HEK293 (cell line): ENCODE measurements at regions not wholly inside any gene's neighbourhood (a gene's known extent, or its start where the extent isn't known, plus 50 kb on each side); places are given as distances from the start of the nearest gene placed in this dataset.

Source experiments
- SP2 ChIP-seq: fragments of 450-650 bp; formaldehyde crosslinking; IDR thresholded peaks from 2 replicates; pipeline ENCODE4 v1.5.1; 2016; ENCODE audit warnings: missing biosample characterization, missing genetic modification characterization
- ZNF202 ChIP-seq: fragments of 450-650 bp; formaldehyde crosslinking; IDR thresholded peaks from 2 replicates; pipeline ENCODE4 v1.5.1; 2016; ENCODE audit warnings: missing biosample characterization, missing genetic modification characterization, borderline replicate concordance
- TF ChIP-seq, protein P1 (sequence below): fragments of 450-650 bp; formaldehyde crosslinking; IDR thresholded peaks from 2 replicates; pipeline ENCODE4 v1.5.1; 2016; ENCODE audit warnings: missing biosample characterization, missing genetic modification characterization, borderline replicate concordance
- TF ChIP-seq, protein P2 (sequence below): fragments of 450-650 bp; IDR thresholded peaks from 2 replicates; pipeline ENCODE4 v1.5.1; 2018; ENCODE audit warnings: missing biosample characterization, mild to moderate bottlenecking, missing genetic modification characterization
- TF ChIP-seq, protein P3 (sequence below): fragments of 450-650 bp; formaldehyde crosslinking; conservative IDR thresholded peaks from 2 replicates; pipeline ENCODE4 v1.5.1; 2016; ENCODE audit warnings: low read depth, missing biosample characterization, missing genetic modification characterization
- TF ChIP-seq, protein P4 (sequence below): fragments of 450-650 bp; formaldehyde crosslinking; IDR thresholded peaks from 2 replicates; pipeline ENCODE4 v1.5.1; 2016; ENCODE audit warnings: missing biosample characterization, missing genetic modification characterization

DNA sequence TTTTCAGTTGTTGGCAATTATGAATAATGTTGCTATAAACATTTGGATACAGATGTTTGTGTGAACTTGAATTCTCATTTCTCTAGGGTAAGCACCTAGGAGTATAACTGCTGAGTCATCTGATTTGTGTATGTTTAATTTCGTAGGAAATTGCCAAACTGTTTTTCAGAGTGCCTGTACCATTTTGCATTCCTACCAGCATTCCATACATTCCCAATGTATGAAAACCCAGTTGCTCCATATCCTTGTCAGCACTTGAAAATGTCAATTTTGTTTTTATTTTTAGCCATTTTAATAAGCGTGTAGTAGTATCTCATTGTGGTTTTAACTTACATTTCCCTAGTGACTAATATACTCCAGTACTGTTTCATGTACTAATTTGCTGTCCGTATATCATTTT is 98.5 kb upstream of the TSC22D2 start:
- TF ChIP-seq, protein P1, sequence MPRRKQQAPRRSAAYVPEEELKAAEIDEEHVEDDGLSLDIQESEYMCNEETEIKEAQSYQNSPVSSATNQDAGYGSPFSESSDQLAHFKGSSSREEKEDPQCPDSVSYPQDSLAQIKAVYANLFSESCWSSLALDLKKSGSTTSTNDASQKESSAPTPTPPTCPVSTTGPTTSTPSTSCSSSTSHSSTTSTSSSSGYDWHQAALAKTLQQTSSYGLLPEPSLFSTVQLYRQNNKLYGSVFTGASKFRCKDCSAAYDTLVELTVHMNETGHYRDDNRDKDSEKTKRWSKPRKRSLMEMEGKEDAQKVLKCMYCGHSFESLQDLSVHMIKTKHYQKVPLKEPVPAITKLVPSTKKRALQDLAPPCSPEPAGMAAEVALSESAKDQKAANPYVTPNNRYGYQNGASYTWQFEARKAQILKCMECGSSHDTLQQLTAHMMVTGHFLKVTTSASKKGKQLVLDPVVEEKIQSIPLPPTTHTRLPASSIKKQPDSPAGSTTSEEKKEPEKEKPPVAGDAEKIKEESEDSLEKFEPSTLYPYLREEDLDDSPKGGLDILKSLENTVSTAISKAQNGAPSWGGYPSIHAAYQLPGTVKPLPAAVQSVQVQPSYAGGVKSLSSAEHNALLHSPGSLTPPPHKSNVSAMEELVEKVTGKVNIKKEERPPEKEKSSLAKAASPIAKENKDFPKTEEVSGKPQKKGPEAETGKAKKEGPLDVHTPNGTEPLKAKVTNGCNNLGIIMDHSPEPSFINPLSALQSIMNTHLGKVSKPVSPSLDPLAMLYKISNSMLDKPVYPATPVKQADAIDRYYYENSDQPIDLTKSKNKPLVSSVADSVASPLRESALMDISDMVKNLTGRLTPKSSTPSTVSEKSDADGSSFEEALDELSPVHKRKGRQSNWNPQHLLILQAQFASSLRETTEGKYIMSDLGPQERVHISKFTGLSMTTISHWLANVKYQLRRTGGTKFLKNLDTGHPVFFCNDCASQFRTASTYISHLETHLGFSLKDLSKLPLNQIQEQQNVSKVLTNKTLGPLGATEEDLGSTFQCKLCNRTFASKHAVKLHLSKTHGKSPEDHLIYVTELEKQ (tag by site-specific recombination) = no peak
- TF ChIP-seq, protein P2, sequence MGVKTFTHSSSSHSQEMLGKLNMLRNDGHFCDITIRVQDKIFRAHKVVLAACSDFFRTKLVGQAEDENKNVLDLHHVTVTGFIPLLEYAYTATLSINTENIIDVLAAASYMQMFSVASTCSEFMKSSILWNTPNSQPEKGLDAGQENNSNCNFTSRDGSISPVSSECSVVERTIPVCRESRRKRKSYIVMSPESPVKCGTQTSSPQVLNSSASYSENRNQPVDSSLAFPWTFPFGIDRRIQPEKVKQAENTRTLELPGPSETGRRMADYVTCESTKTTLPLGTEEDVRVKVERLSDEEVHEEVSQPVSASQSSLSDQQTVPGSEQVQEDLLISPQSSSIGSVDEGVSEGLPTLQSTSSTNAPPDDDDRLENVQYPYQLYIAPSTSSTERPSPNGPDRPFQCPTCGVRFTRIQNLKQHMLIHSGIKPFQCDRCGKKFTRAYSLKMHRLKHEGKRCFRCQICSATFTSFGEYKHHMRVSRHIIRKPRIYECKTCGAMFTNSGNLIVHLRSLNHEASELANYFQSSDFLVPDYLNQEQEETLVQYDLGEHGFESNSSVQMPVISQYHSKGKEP = no peak
- TF ChIP-seq, protein P3, sequence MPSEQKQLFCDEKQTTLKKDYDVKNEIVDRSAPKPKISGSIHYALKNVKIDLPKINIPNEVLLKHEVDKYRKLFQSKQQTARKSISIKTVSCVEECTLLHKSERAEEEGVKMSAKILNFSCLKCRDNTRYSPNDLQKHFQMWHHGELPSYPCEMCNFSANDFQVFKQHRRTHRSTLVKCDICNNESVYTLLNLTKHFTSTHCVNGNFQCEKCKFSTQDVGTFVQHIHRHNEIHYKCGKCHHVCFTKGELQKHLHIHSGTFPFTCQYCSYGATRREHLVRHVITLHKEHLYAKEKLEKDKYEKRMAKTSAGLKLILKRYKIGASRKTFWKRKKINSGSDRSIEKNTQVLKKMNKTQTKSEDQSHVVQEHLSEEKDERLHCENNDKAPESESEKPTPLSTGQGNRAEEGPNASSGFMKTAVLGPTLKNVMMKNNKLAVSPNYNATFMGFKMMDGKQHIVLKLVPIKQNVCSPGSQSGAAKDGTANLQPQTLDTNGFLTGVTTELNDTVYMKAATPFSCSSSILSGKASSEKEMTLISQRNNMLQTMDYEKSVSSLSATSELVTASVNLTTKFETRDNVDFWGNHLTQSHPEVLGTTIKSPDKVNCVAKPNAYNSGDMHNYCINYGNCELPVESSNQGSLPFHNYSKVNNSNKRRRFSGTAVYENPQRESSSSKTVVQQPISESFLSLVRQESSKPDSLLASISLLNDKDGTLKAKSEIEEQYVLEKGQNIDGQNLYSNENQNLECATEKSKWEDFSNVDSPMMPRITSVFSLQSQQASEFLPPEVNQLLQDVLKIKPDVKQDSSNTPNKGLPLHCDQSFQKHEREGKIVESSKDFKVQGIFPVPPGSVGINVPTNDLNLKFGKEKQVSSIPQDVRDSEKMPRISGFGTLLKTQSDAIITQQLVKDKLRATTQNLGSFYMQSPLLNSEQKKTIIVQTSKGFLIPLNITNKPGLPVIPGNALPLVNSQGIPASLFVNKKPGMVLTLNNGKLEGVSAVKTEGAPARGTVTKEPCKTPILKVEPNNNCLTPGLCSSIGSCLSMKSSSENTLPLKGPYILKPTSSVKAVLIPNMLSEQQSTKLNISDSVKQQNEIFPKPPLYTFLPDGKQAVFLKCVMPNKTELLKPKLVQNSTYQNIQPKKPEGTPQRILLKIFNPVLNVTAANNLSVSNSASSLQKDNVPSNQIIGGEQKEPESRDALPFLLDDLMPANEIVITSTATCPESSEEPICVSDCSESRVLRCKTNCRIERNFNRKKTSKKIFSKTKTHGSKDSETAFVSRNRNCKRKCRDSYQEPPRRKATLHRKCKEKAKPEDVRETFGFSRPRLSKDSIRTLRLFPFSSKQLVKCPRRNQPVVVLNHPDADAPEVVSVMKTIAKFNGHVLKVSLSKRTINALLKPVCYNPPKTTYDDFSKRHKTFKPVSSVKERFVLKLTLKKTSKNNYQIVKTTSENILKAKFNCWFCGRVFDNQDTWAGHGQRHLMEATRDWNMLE (tag by site-specific recombination) = no peak
- TF ChIP-seq SP2 (tag by site-specific recombination) (no peak), ZNF202 (tag by site-specific recombination) (no peak)
- TF ChIP-seq, protein P4, sequence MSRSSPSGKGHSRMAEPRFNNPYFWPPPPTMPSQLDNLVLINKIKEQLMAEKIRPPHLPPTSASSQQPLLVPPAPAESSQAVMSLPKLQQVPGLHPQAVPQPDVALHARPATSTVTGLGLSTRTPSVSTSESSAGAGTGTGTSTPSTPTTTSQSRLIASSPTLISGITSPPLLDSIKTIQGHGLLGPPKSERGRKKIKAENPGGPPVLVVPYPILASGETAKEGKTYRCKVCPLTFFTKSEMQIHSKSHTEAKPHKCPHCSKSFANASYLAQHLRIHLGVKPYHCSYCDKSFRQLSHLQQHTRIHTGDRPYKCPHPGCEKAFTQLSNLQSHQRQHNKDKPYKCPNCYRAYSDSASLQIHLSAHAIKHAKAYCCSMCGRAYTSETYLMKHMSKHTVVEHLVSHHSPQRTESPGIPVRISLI (tag by site-specific recombination) = no peak
